Activated CD4-positive, alpha-beta memory T cell treated with anti-CD3 and anti-CD28 coated beads for 36 hours (primary cell): ENCODE measurements at regions not wholly inside any gene's neighbourhood (a gene's known extent, or its start where the extent isn't known, plus 50 kb on each side); places are given as distances from the start of the nearest gene placed in this dataset.
"Not testable (repeated sequence)": the region's sequence is repeated elsewhere in the genome, so short reads cannot be mapped to it uniquely, and the experiment has no call there.

Experiments
- CTCF ChIA-PET: fragments of 350-600 bp; sonication (Branson Sonifier 250); formaldehyde crosslinking; loops from one replicate; lab custom pipeline; 2021; ENCODE audit warnings: antibody characterized with exemption, inconsistent platforms; lab: Charles Lee
- POLR2A ChIA-PET: fragments of 350-600 bp; sonication (Branson Sonifier 250); formaldehyde crosslinking; loops from one replicate; lab custom pipeline; 2021; ENCODE audit warnings: antibody characterized with exemption; lab: Charles Lee
- DNase-seq: peaks from one replicate; pipeline ENCODE4 v3.0.0-alpha.2; 2020
- H3K27ac Mint-ChIP-seq: one replicate; pipeline ENCODE4 v1.8.0; 2021; ENCODE audit warnings: mixed read lengths
- H3K27me3 Mint-ChIP-seq: one replicate; pipeline ENCODE4 v1.8.0; 2021; ENCODE audit warnings: mixed read lengths
- H3K36me3 Mint-ChIP-seq: one replicate; pipeline ENCODE4 v1.8.0; 2021; ENCODE audit warnings: mixed read lengths
- H3K4me1 Mint-ChIP-seq: one replicate; pipeline ENCODE4 v1.8.0; 2021; ENCODE audit warnings: low read depth, mixed read lengths
- H3K4me3 Mint-ChIP-seq: one replicate; pipeline ENCODE4 v1.8.0; 2021; ENCODE audit warnings: mild to moderate bottlenecking, mixed read lengths
- H3K9me3 Mint-ChIP-seq: one replicate; pipeline ENCODE4 v1.8.0; 2021; ENCODE audit warnings: mixed read lengths
- intact Hi-C: fragments of 100-400 bp; cut with micrococcal nuclease; formaldehyde crosslinking; loops from one replicate; pipeline ENCODE4 v1.15.1; 2023

- POLR2A ChIA-PET, result no interaction called here
- no peaks in the 10 kb centered on the region for H3K9me3 Mint-ChIP-seq
- peaks cover 10% of the 10 kb centered on the region for H3K4me1 Mint-ChIP-seq
- no peak overlapping the region for H3K27ac Mint-ChIP-seq
- no peaks in the 10 kb centered on the region for H3K36me3 Mint-ChIP-seq
- no peak for DNase-seq
- CTCF ChIA-PET, result interaction anchor here (0.9 kb wide), 1 partner anchor 14 kb away, joined by 3 read pairs; no protein-coding TSS in a partner anchor
- intact Hi-C loops, result no loop called here
- no peaks in the 10 kb centered on the region for H3K27me3 Mint-ChIP-seq
- H3K4me3 Mint-ChIP-seq, result no peak overlapping the region
These were observed 109.9 kb upstream of the ITGB1 start for GRCh38 chr10:33067917-33068316.

- Mint-ChIP-seq H3K36me3 (no peaks in the 10 kb centered on the region), H3K4me3 (no peak overlapping the region), H3K4me1 (peaks cover 12% of the 10 kb centered on the region), H3K27ac (no peak overlapping the region), H3K27me3 (no peaks in the 10 kb centered on the region), H3K9me3 (no peaks in the 10 kb centered on the region)
- intact Hi-C loops, result no loop called here
- POLR2A ChIA-PET, result no interaction called here
- CTCF ChIA-PET, result interaction anchor here (0.9 kb wide), 1 partner anchor 13 kb away, joined by 3 read pairs; no protein-coding TSS in a partner anchor
- DNase-seq, result no peak
These were observed 109.5 kb upstream of the ITGB1 start for GRCh38 chr10:33067481-33067880.

GRCh38 chr10:33066558-33067236 lies 108.7 kb upstream of the ITGB1 start:
- H3K4me3 Mint-ChIP-seq, result no peak overlapping the region
- ChIA-PET POLR2A (no interaction called here), CTCF (no interaction called here)
- intact Hi-C loops, result no loop called here
- no peak for DNase-seq
- H3K27me3 Mint-ChIP-seq, result no peaks in the 10 kb centered on the region
- no peaks in the 10 kb centered on the region for H3K36me3 Mint-ChIP-seq
- H3K9me3 Mint-ChIP-seq, result no peaks in the 10 kb centered on the region
- no peak overlapping the region for H3K27ac Mint-ChIP-seq
- H3K4me1 Mint-ChIP-seq, result peaks cover 13% of the 10 kb centered on the region

- H3K9me3 Mint-ChIP-seq, result peaks cover 2% of the 10 kb centered on the region
- peaks cover 13% of the 10 kb centered on the region for H3K4me1 Mint-ChIP-seq
- H3K27ac Mint-ChIP-seq, result no peak overlapping the region
- no peak for DNase-seq
- no peaks in the 10 kb centered on the region for H3K36me3 Mint-ChIP-seq
- CTCF ChIA-PET, result no interaction called here
- no peak overlapping the region for H3K4me3 Mint-ChIP-seq
- intact Hi-C loops, result no loop called here
- H3K27me3 Mint-ChIP-seq, result no peaks in the 10 kb centered on the region
- POLR2A ChIA-PET, result no interaction called here
These were observed 107.1 kb upstream of the ITGB1 start for GRCh38 chr10:33065111-33065510.

- DNase-seq, result no peak
- intact Hi-C loops, result no loop called here
- CTCF ChIA-PET, result no interaction called here
- Mint-ChIP-seq H3K4me3 (no peak overlapping the region), H3K36me3 (no peaks in the 10 kb centered on the region), H3K9me3 (peaks cover 3% of the 10 kb centered on the region), H3K4me1 (peaks cover 13% of the 10 kb centered on the region), H3K27me3 (no peaks in the 10 kb centered on the region), H3K27ac (no peak overlapping the region)
- POLR2A ChIA-PET, result no interaction called here
These were observed 106.7 kb upstream of the ITGB1 start for GRCh38 chr10:33064706-33065105.

GRCh38 chr10:33057620-33058019 lies 99.6 kb upstream of the ITGB1 start:
- DNase-seq, result no peak
- intact Hi-C loops, result no loop called here
- no peaks in the 10 kb centered on the region for H3K27me3 Mint-ChIP-seq
- no peaks in the 10 kb centered on the region for H3K36me3 Mint-ChIP-seq
- ChIA-PET CTCF (interaction anchor here (1.2 kb wide), 1 partner anchor 98 kb away, joined by 3 read pairs; no protein-coding TSS in a partner anchor), POLR2A (no interaction called here)
- peaks cover 3% of the 10 kb centered on the region for H3K9me3 Mint-ChIP-seq
- H3K4me3 Mint-ChIP-seq, result no peak overlapping the region
- H3K4me1 Mint-ChIP-seq, result peaks cover 19% of the 10 kb centered on the region
- no peak overlapping the region for H3K27ac Mint-ChIP-seq

- intact Hi-C loops, result no loop called here
- ChIA-PET CTCF (interaction anchor here (1.2 kb wide), 1 partner anchor 98 kb away, joined by 3 read pairs; no protein-coding TSS in a partner anchor), POLR2A (no interaction called here)
- no peaks in the 10 kb centered on the region for H3K36me3 Mint-ChIP-seq
- DNase-seq, result no peak
- no peak overlapping the region for H3K27ac Mint-ChIP-seq
- peaks cover 20% of the 10 kb centered on the region for H3K4me1 Mint-ChIP-seq
- no peak overlapping the region for H3K4me3 Mint-ChIP-seq
- no peaks in the 10 kb centered on the region for H3K27me3 Mint-ChIP-seq
- H3K9me3 Mint-ChIP-seq, result peaks cover 3% of the 10 kb centered on the region
These were observed 99.0 kb upstream of the ITGB1 start for GRCh38 chr10:33056828-33057596.

- no peaks in the 10 kb centered on the region for H3K27me3 Mint-ChIP-seq
- no peak overlapping the region for H3K27ac Mint-ChIP-seq
- peaks cover 22% of the 10 kb centered on the region for H3K4me1 Mint-ChIP-seq
- H3K9me3 Mint-ChIP-seq, result peaks cover 3% of the 10 kb centered on the region
- ChIA-PET CTCF (no interaction called here), POLR2A (no interaction called here)
- intact Hi-C loops, result no loop called here
- no peak for DNase-seq
- H3K4me3 Mint-ChIP-seq, result no peak overlapping the region
- no peaks in the 10 kb centered on the region for H3K36me3 Mint-ChIP-seq
These were observed 97.6 kb upstream of the ITGB1 start for GRCh38 chr10:33055625-33056024.

- DNase-seq, result no peak
- CTCF ChIA-PET, result interaction anchor here (0.9 kb wide), 2 partner anchors 11 to 39 kb away, joined by 3 to 6 read pairs; no protein-coding TSS in a partner anchor
- H3K27me3 Mint-ChIP-seq, result no peaks in the 10 kb centered on the region
- H3K4me3 Mint-ChIP-seq, result no peak overlapping the region
- intact Hi-C loops, result no loop called here
- no peaks in the 10 kb centered on the region for H3K9me3 Mint-ChIP-seq
- POLR2A ChIA-PET, result no interaction called here
- peaks cover 29% of the 10 kb centered on the region for H3K4me1 Mint-ChIP-seq
- peak overlapping the region; percentile 59 for H3K27ac Mint-ChIP-seq
- no peaks in the 10 kb centered on the region for H3K36me3 Mint-ChIP-seq
These were observed 95.1 kb upstream of the ITGB1 start for GRCh38 chr10:33052915-33053810.

- Mint-ChIP-seq H3K36me3 (no peaks in the 10 kb centered on the region), H3K4me3 (peak overlapping the region; percentile 11), H3K27ac (peak overlapping the region; percentile 7), H3K4me1 (peaks cover 30% of the 10 kb centered on the region), H3K9me3 (no peaks in the 10 kb centered on the region), H3K27me3 (no peaks in the 10 kb centered on the region)
- ChIA-PET CTCF (interaction anchor here (0.9 kb wide), 2 partner anchors 11 to 38 kb away, joined by 3 to 6 read pairs; no protein-coding TSS in a partner anchor), POLR2A (no interaction called here)
- DNase-seq, result no peak
- intact Hi-C loops, result no loop called here
These were observed 94.3 kb upstream of the ITGB1 start for GRCh38 chr10:33052263-33052875.

GRCh38 chr10:33049963-33050920 lies 92.2 kb upstream of the ITGB1 start:
- Mint-ChIP-seq H3K4me1 (peaks cover 23% of the 10 kb centered on the region), H3K27ac (peak overlapping the region; percentile 80), H3K4me3 (peak overlapping the region; percentile 84)
- peak; percentile 26 for DNase-seq
- intact Hi-C loops, H3K9me3 Mint-ChIP-seq, CTCF ChIA-PET, H3K27me3 Mint-ChIP-seq, H3K36me3 Mint-ChIP-seq: not testable (repeated sequence)
- POLR2A ChIA-PET, result interaction anchor here (1.1 kb wide), 1 partner anchor 70 kb away, joined by 3 read pairs; no protein-coding TSS in a partner anchor
